Urinary bladder (tissue), 3 donors: ENCODE measurements at regions not wholly inside any gene's neighbourhood (a gene's known extent, or its start where the extent isn't known, plus 50 kb on each side); places are given as distances from the start of the nearest gene placed in this dataset.
"Not testable (repeated sequence)": the region's sequence is repeated elsewhere in the genome, so short reads cannot be mapped to it uniquely, and the experiment has no call there.

Experiments used
- DNase-seq: peaks from one replicate; pipeline ENCODE4 v3.0.0-alpha.2; 2015; ENCODE audit errors: extremely low spot score
- H3K27ac ChIP-seq: one replicate; pipeline ENCODE4 v1.5.1; 2013; ENCODE audit warnings: low read depth, mild to moderate bottlenecking, moderate library complexity
- H3K36me3 ChIP-seq: one replicate; pipeline ENCODE4 v1.6.1; 2013; ENCODE audit warnings: mild to moderate bottlenecking, moderate library complexity; ENCODE audit not compliant: insufficient read depth
- H3K4me1 ChIP-seq: one replicate; pipeline ENCODE4 v1.6.1; 2013; ENCODE audit warnings: mild to moderate bottlenecking, moderate library complexity; ENCODE audit not compliant: insufficient read depth
- H3K4me3 ChIP-seq: one replicate; pipeline ENCODE4 v1.5.1; 2013; ENCODE audit warnings: low read depth, low read length
- WGBS: extraction: QIAGEN DNeasy Blood & Tissue Kit; methylation state at CpG from one replicate; pipeline ENCODE4 v1.1.7; 2013; 5-methylcytosine and 5-hydroxymethylcytosine counted together
- donor health status: healthy with polysubstance abuse.
- donor health status: healthy.

DNA sequence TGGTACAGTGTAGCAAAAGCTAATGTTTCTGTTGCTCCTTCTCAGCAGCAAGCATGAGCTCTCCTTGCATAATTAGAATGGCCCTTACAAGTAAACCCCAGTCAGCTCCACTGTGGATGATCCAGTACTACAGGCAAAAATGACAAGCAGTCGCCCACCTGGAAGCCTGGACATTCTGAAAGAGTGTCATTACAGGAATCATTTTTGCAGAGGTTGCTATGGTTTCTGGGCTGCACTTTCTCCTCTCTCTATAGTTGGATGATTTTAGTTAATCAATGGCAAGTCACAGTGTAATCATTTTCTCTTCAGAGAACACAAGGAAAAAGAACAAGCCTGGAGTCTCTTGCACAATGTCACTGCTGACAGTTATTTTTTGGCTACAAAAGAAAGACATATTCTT is 102.9 kb upstream of the MYO3A start:
- no peaks in the 10 kb centered on the region for H3K36me3 ChIP-seq
- 79% methylated on average over 1 of the region's 1 CpG for WGBS
- no peak overlapping the region for H3K27ac ChIP-seq
- H3K4me1 ChIP-seq: no peaks in the 10 kb centered on the region
- no peak overlapping the region for H3K4me3 ChIP-seq
- no peak for DNase-seq

DNA sequence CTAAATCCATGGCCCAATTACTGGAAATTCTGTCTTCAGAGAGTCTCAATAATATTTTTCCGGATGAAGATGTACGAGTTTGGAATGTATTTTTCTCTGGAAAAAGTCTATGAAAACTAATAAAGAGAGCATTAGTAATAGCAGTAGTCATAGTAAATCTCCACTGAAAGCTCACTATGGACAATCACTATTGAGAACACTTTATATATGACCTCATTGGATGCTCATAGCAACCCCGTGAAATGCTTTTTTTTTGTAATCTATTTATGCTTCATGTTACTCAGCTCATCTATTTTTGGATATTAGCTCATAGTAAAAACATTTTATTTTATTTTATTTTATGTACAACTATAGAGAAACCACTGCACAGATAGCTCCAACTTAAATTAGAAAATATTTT is 94.3 kb upstream of the MYO3A start:
- Histone ChIP-seq H3K36me3 (no peaks in the 10 kb centered on the region), H3K4me3 (no peak overlapping the region), H3K27ac (no peak overlapping the region), H3K4me1 (no peaks in the 10 kb centered on the region)
- 54% methylated on average over 3 of the region's 3 CpGs for WGBS
- DNase-seq: no peak

DNA sequence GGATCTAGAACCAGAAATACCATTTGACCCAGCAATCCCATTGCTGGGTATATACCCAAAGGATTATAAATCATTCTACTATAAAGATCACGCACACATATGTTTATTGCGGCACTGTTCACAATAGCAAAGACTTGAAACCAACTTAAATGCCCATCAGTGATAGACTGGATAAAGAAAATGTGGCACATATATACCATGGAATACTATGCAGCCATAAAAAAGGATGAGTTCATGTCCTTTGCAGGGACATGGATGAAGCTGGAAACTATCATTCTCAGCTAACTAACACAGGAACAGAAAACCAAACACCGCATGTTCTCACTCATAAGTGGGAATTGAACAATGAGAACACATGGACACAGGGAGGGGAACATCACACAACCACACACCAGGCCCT is 93.2 kb upstream of the MYO3A start:
- not testable (repeated sequence) for H3K4me3 ChIP-seq, H3K27ac ChIP-seq, H3K4me1 ChIP-seq, DNase-seq, H3K36me3 ChIP-seq
- 95% methylated on average over 3 of the region's 3 CpGs for WGBS

DNA sequence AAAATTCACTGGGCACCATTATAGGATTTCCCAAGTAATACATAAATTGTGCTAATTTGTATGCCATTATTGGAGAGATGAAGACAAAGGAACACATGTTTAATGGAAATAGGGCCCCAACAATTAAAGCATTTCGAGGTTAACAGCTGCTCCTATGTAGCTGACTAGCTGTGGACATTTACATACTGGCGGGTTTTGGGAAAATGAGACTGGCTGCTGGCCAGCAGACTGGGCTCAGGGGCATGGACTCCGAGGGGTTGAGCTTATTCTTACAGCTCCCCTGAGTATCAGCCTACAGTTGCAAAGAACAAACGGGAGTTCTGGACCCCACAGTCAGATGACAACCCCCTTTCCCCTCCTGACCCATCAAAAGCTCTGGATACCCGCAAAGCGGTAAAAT is 91.9 kb upstream of the MYO3A start:
- no peaks in the 10 kb centered on the region for H3K36me3 ChIP-seq
- no peaks in the 10 kb centered on the region for H3K4me1 ChIP-seq
- no peak for DNase-seq
- H3K27ac ChIP-seq: no peak overlapping the region
- no peak overlapping the region for H3K4me3 ChIP-seq
- WGBS: 62% methylated on average over 6 of the region's 6 CpGs

DNA sequence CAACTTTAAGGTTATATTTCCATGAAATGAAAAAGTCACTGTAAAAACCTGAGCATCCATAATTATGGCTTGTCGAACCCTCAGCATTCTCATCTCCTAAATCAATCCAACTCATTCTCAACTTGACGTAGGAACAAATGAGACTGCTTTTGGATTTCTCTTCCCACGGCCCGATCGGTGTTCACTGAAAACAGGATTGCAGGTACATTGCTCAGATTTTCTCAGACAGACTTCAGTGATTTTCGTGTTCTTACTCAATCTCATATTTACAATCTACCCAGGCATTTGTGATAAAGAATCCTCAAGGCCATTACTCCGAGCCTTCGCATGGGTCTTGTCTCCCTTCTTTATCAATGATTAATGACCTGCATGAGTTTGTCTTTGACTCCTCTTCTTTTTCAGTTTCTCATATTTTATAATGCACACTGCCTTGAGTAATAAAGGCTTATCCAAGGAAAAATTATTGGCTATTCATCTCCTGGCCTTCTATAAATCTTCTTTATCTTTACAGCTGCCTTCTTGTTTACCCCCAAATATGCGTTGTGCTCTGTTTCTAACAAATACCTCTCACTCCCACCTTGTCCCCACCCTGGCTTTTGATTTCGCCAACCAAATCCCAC is 90.4 kb upstream of the MYO3A start:
- no peak for DNase-seq
- no peak overlapping the region for H3K4me3 ChIP-seq
- no peaks in the 10 kb centered on the region for H3K36me3 ChIP-seq
- no peak overlapping the region for H3K27ac ChIP-seq
- no peaks in the 10 kb centered on the region for H3K4me1 ChIP-seq
- WGBS: 31% methylated on average over 10 of the region's 10 CpGs

DNA sequence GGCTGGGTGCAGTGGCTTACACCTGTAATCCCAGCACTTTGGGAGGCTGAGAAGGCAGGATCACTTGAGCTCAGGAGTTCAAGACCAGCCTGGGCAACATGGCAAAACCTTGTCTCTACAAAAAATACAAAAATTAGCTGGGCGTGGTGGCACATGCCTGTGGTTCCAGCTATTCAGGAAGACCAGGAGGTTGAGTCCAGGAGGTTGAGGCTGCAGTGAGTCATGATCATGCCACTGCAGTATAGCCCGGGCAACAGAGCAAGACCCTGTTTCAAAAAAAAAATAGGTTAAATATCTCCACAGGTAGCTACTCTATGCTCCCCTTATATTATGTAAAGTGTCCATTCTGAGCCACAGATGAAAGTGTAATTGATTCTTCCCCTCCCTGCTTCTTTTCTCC is 89.3 kb upstream of the MYO3A start:
- DNase-seq, H3K36me3 ChIP-seq, H3K27ac ChIP-seq, H3K4me3 ChIP-seq, H3K4me1 ChIP-seq: not testable (repeated sequence)
- WGBS: 85% methylated on average over 2 of the region's 2 CpGs

DNA sequence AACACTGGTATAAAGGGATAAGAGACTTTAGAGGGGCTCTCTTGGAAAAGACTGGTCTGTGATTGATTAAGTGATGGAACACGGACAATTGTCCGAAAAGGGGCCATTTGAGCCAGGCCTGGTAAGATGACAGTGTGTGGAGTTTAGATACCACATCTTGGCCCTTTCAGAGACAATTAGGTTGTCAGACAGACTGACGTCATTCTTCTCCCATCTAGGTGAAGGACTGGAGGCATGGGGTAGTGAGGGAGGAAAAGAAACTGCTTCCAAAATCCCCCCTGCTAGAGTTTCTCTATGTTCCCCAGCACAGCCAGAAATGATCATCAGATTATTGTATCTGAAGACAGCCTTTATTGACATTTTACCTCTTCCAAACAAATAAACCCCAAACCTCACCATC is 84.8 kb upstream of the MYO3A start:
- H3K4me1 ChIP-seq: no peaks in the 10 kb centered on the region
- DNase-seq: no peak
- no peak overlapping the region for H3K4me3 ChIP-seq
- no peaks in the 10 kb centered on the region for H3K36me3 ChIP-seq
- H3K27ac ChIP-seq: no peak overlapping the region
- 67% methylated on average over 3 of the region's 3 CpGs for WGBS

DNA sequence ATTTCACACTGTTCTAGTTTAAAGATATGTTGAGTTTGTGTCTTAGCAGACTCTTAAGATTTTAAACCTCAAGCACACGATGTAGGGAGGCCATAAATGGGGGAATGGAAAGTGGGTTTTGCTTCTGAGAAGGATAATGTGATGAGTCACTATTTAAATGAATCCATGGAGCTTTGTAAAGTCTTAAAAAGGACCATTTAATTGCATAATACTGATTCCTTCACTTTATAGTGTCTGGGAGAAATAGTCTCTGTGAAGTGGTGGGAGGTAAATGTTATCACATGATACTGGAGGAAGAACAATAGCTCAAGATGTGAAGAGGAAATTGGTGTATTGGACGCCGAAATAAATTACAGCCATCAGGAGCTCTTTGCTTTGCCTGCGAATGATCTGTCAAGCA is 84.0 kb upstream of the MYO3A start:
- 35% methylated on average over 4 of the region's 4 CpGs for whole genome bisulfite sequencing
- no peak for DNase-seq

DNA sequence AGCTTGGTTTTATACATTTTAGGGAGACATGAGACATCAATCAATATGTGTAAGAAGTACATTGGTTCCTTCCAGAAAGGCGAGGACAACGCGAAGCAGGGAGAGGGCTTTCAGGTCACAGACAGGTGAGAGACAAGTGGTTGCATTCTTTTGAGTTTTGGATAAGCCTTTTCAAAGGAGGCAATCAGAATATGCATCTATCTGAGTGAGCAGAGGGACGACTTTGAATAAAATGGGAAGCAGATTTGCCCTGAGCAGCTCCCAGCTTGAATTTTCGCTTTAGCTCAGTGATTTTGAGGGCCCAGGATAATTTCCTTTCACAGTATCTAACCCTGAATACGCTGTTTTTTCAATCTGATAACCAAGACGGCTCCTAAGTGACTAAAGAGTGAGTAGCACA is 82.5 kb upstream of the MYO3A start:
- Histone ChIP-seq H3K36me3 (no peaks in the 10 kb centered on the region), H3K4me3 (no peak overlapping the region), H3K27ac (no peak overlapping the region), H3K4me1 (no peaks in the 10 kb centered on the region)
- no peak for DNase-seq
- WGBS: 57% methylated on average over 7 of the region's 7 CpGs

More for the DNA sequence above, 84.0 kb upstream of the MYO3A start:
- Histone ChIP-seq H3K4me1 (no peaks in the 10 kb centered on the region), H3K4me3 (no peak overlapping the region), H3K27ac (no peak overlapping the region), H3K36me3 (no peaks in the 10 kb centered on the region)

DNA sequence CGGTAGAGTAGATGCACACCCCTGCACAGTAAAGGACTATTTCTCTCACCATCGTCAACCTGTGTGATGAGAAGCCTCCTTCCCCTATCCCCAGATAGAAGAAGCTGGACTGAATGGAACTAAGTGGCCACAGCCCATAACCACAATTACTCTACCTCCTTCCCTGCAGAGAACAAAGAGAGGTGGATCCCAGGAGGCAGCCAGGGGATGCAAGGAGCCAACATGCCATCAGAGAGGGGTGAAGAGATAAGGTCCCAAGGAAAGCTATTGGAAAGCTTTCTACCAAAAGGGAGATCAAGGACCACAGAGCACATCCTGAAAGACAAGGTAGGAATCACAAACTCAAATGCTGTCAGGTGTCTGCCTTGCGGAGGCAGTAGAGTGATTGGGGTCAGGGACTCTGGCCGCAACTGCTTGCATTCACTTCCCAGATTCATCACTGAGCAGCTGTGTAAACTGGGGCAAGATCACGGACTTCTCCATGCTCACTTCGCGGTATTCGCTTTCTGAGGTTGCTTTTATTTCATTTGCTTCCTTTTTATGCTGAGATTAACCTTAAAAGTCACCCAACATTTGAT is 81.6 kb upstream of the MYO3A start:
- no peaks in the 10 kb centered on the region for H3K36me3 ChIP-seq
- 83% methylated on average over 8 of the region's 8 CpGs for WGBS
- DNase-seq: no peak
- H3K4me1 ChIP-seq: no peaks in the 10 kb centered on the region
- H3K4me3 ChIP-seq: no peak overlapping the region
- H3K27ac ChIP-seq: no peak overlapping the region

DNA sequence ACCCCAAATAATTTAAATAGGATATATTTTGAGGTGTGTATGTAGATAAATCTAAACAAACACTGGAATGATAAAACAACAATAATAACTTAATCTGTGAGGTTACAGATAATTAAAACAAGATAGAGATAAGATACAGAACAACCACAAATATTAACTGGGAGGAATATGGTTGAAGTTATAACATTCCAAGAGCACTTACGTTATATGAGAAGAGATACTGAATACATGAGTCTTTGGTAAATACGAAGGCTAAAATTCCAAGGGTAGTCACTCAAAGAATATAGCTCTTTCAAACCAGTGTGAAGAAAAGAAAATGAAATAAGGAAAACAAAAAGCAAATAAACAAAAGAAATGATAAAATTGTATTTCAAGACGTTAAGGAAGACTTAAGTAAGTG is 76.0 kb upstream of the MYO3A start:
- DNase-seq: no peak
- 55% methylated on average over 3 of the region's 3 CpGs for WGBS

DNA sequence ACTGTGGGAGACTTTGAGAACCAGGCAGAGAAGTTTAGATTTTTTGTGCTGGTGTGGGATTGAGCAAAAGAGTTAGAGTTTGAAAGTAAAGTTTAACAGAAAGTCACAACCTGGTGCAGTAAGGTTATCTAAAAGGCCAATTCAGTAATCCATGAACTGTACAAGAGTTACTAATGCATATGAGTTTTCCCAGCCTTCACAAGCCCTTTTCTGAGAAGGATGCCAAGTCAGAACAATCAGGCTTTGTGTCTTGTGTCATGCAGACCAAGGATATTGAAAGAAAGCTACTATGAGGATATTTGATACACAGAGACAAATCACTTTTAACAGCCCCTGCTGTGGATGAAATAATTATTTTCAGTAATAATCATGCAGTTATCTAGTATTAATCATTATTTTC is 68.8 kb upstream of the MYO3A start:
- Histone ChIP-seq H3K36me3 (no peaks in the 10 kb centered on the region), H3K4me3 (no peak overlapping the region), H3K27ac (no peak overlapping the region), H3K4me1 (no peaks in the 10 kb centered on the region)
- no peak for DNase-seq

More for the DNA sequence above, 76.0 kb upstream of the MYO3A start:
- Histone ChIP-seq H3K27ac (no peak overlapping the region), H3K4me3 (no peak overlapping the region), H3K4me1 (no peaks in the 10 kb centered on the region), H3K36me3 (no peaks in the 10 kb centered on the region)

DNA sequence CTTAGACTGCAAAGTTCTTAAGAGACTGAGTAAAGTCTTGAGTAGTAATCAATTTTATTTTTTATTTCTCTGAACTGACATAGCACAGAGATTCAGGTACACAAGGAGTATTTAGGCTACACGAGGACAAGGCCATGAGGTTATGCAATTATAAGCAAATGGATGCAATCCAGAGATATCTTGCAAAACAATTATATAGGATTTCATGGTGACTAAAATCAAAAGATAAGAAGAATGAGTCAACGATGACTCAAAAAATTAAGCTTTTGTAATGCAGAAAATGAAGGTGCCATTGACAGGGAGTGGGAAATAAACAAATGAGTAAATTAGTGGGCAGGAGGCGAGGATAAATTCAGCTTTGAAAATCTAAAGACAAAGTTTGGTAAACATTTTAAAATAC is 66.7 kb upstream of the MYO3A start:
- no peaks in the 10 kb centered on the region for H3K36me3 ChIP-seq
- no peaks in the 10 kb centered on the region for H3K4me1 ChIP-seq
- no peak overlapping the region for H3K4me3 ChIP-seq
- WGBS: 60% methylated on average over 3 of the region's 3 CpGs
- no peak for DNase-seq
- H3K27ac ChIP-seq: no peak overlapping the region

DNA sequence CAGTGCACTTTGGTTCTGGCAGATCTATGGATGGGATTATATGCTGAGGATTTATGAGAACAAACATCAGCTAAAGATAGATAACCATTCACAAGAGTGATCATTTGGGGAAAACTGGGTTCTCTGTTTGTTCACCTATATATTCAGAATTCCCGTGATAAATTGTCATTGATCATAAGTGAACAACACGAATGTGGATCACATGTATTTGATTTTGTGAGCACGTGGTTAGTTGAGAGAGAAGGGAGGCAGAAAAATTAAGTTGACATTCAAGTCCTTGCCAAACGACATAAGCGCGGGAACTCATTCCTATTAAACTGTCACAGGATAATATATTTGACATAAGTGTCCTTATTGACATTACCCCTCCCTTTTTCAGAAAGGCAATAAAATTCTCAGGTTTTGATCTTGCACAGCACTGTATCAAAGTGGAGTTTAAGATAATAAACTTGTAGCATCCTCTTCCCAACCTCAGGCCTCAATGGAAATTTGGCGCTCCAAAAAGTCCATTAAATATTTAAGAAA is 64.9 kb upstream of the MYO3A start:
- no peak for DNase-seq
- no peaks in the 10 kb centered on the region for H3K4me1 ChIP-seq
- H3K27ac ChIP-seq: no peak overlapping the region
- 58% methylated on average over 7 of the region's 7 CpGs for WGBS
- no peak overlapping the region for H3K4me3 ChIP-seq
- no peaks in the 10 kb centered on the region for H3K36me3 ChIP-seq

DNA sequence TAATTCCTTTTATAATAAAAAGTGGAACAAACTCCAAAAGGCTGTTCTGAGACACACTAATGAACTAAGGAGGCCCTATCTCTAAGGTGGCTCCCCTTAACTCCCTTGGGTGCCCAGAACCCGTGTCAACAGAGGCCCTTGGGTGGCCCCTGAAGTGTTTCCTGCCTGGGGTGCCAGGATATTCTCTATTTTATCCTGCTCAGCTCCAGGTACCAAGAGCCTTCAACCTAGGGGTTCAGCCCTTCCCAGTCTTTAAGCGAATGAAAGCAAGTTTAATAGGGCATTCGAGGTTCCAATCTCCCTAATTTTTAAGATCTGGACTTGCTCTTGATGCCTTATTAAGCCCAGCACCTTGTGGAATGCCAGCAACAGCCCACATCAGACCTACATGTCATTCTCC is 64.4 kb upstream of the MYO3A start:
- no peak overlapping the region for H3K4me3 ChIP-seq
- no peaks in the 10 kb centered on the region for H3K4me1 ChIP-seq
- H3K27ac ChIP-seq: no peak overlapping the region
- no peak for DNase-seq
- H3K36me3 ChIP-seq: no peaks in the 10 kb centered on the region
- 86% methylated on average over 3 of the region's 3 CpGs for WGBS
